IMR-90 (cell line): ENCODE measurements at regions not wholly inside any gene's neighbourhood (a gene's known extent, or its start where the extent isn't known, plus 50 kb on each side); places are given as distances from the start of the nearest gene placed in this dataset.

Source experiments
- ATAC-seq: fragments of 200-7000 bp; cut with Tn5 transposase; 2 replicates; pipeline ENCODE4 v1.9.1; 2020; ENCODE audit warnings: low read depth, mild to moderate bottlenecking, moderate library complexity
- BruUV-seq: library from RNA; stranded (reverse); fragments of 400-500 nt; replicated peaks from 2 replicates; lab custom pipeline; 2021; lab: Mats Ljungman, UMichigan
- CTCF ChIA-PET: fragments of 300-600 bp; formaldehyde crosslinking; extraction: SDS; loops from one replicate; lab custom pipeline; 2021; ENCODE audit warnings: antibody characterized with exemption; lab: Yijun Ruan, JAX
- POLR2A ChIA-PET: fragments of 300-600 bp; sonication (Branson Sonifier 250); formaldehyde crosslinking; loops from one replicate; lab custom pipeline; 2022; ENCODE audit warnings: antibody characterized with exemption; ENCODE audit not compliant: unreplicated experiment; lab: Charles Lee
- DNase-seq: peaks from one replicate; pipeline ENCODE4 v3.0.0; 2013
- H2AFZ ChIP-seq: replicated peaks from 2 replicates; pipeline ENCODE3; 2013; ENCODE audit warnings: low read length, mild to moderate bottlenecking; ENCODE audit not compliant: poor library complexity
- H2AK5ac ChIP-seq: 2 replicates; pipeline ENCODE4 v1.6.1; 2013; ENCODE audit warnings: low read depth, low read length, inconsistent platforms
- H2AK9ac ChIP-seq: replicated peaks from 2 replicates; pipeline ENCODE3; 2013; ENCODE audit warnings: mild to moderate bottlenecking, low read depth, low read length, moderate library complexity; ENCODE audit not compliant: poor library complexity
- H2BK120ac ChIP-seq: 2 replicates; pipeline ENCODE4 v1.6.1; 2013; ENCODE audit warnings: low read depth, low read length, inconsistent platforms
- H2BK15ac ChIP-seq: 3 replicates; pipeline ENCODE4 v1.6.1; 2013; ENCODE audit warnings: low read depth, low read length, inconsistent platforms
- H2BK20ac ChIP-seq: 2 replicates; pipeline ENCODE4 v1.6.1; 2013; ENCODE audit warnings: low read depth, mild to moderate bottlenecking, inconsistent platforms, low read length, moderate library complexity
- H2BK5ac ChIP-seq: 2 replicates; pipeline ENCODE4 v1.6.1; 2013; ENCODE audit warnings: mild to moderate bottlenecking, low read depth, low read length, inconsistent platforms; ENCODE audit not compliant: poor library complexity, severe bottlenecking
- H3K14ac ChIP-seq: replicated peaks from 2 replicates; pipeline ENCODE4 v1.6.1; 2013; ENCODE audit warnings: low read depth, low read length, inconsistent platforms
- H3K18ac ChIP-seq: 2 replicates; pipeline ENCODE4 v1.6.1; 2013; ENCODE audit warnings: low read depth, low read length, control low read depth
- H3K23ac ChIP-seq: 2 replicates; pipeline ENCODE4 v1.6.1; 2013; ENCODE audit warnings: low read depth, low read length, inconsistent platforms
- H3K27ac ChIP-seq: 2 replicates; pipeline ENCODE4 v1.5.1; 2013; ENCODE audit warnings: mild to moderate bottlenecking, control low read depth, low read length; ENCODE audit not compliant: insufficient read depth
- H3K27me3 ChIP-seq: 2 replicates; pipeline ENCODE4 v1.6.1; 2013; ENCODE audit warnings: low read length; ENCODE audit not compliant: control insufficient read depth, insufficient read depth
- H3K36me3 ChIP-seq: 2 replicates; pipeline ENCODE4 v1.6.1; 2013; ENCODE audit warnings: low read length, mixed read lengths; ENCODE audit not compliant: control insufficient read depth, insufficient read depth
- H3K4ac ChIP-seq: 2 replicates; pipeline ENCODE4 v1.6.1; 2013; ENCODE audit warnings: low read depth, low read length, inconsistent platforms
- H3K4me1 ChIP-seq: 2 replicates; pipeline ENCODE4 v1.6.1; 2013; ENCODE audit warnings: low read length, mixed read lengths; ENCODE audit not compliant: control insufficient read depth, insufficient read depth
- H3K4me2 ChIP-seq: 2 replicates; pipeline ENCODE4 v1.6.1; 2013; ENCODE audit warnings: low read depth, mild to moderate bottlenecking, control low read depth, low read length, moderate library complexity
- H3K4me3 ChIP-seq: 2 replicates; pipeline ENCODE4 v1.5.1; 2013; ENCODE audit warnings: low read depth, mild to moderate bottlenecking, control low read depth, low read length, moderate library complexity; ENCODE audit not compliant: insufficient read depth
- H3K56ac ChIP-seq: 2 replicates; pipeline ENCODE4 v1.6.1; 2013; ENCODE audit warnings: low read length, inconsistent platforms; ENCODE audit not compliant: insufficient read depth; ENCODE audit errors: extremely low read depth
- H3K79me1 ChIP-seq, 2 experiments: 2 replicates each; pipeline ENCODE4 v1.6.1; 2013; ENCODE audit warnings: low read length in 2 of 2, inconsistent platforms in 1 of 2, low read depth in 1 of 2
- H3K9ac ChIP-seq: 2 replicates; pipeline ENCODE4 v1.6.1; 2013; ENCODE audit warnings: low read depth, low read length, control low read depth
- H3K9me1 ChIP-seq: 2 replicates; pipeline ENCODE4 v1.6.1; 2013; ENCODE audit warnings: low read length, inconsistent platforms; ENCODE audit not compliant: insufficient read depth
- H3K9me3 ChIP-seq: 2 replicates; pipeline ENCODE4 v1.6.1; 2013; ENCODE audit warnings: low read length; ENCODE audit not compliant: control insufficient read depth, insufficient read depth
- H4K20me1 ChIP-seq: 2 replicates; pipeline ENCODE4 v1.6.1; 2013; ENCODE audit warnings: low read length, inconsistent platforms; ENCODE audit not compliant: insufficient read depth
- H4K5ac ChIP-seq: 2 replicates; pipeline ENCODE4 v1.6.1; 2013; ENCODE audit warnings: mild to moderate bottlenecking, low read depth, low read length, control low read depth
- H4K8ac ChIP-seq, 2 experiments: 2 replicates each; pipeline ENCODE4 v1.6.1; 2013; ENCODE audit warnings: low read depth in 2 of 2, low read length in 2 of 2, control low read depth in 1 of 2, inconsistent platforms in 1 of 2
- H4K91ac ChIP-seq: 2 replicates; pipeline ENCODE4 v1.6.1; 2013; ENCODE audit warnings: low read depth, low read length, inconsistent platforms; ENCODE audit not compliant: insufficient read depth
- BHLHE40 ChIP-seq: fragments of 150-350 bp; IDR thresholded peaks from 2 replicates; pipeline ENCODE4 v1.6.1; 2016; ENCODE audit warnings: mild to moderate bottlenecking, low read depth, low read length
- CEBPB ChIP-seq: IDR thresholded peaks from 2 replicates; pipeline ENCODE4 v1.6.1; 2012; ENCODE audit warnings: low read depth, low read length, improper control_type of control experiment
- CHD1 ChIP-seq: IDR thresholded peaks from 2 replicates; pipeline ENCODE4 v1.6.1; 2012; ENCODE audit warnings: low read depth, low read length, improper control_type of control experiment
- CTCF ChIP-seq: conservative IDR thresholded peaks from 2 replicates; pipeline ENCODE4 v1.5.1; 2012; ENCODE audit warnings: mild to moderate bottlenecking, low read depth, low read length, improper control_type of control experiment
- FOS ChIP-seq: fragments of 150-350 bp; IDR thresholded peaks from 2 replicates; pipeline ENCODE4 v1.6.1; 2016; ENCODE audit warnings: low read depth, low read length
- MAFK ChIP-seq: IDR thresholded peaks from 2 replicates; pipeline ENCODE4 v1.6.1; 2012; ENCODE audit warnings: low read depth, low read length, improper control_type of control experiment
- MAZ ChIP-seq: IDR thresholded peaks from 2 replicates; pipeline ENCODE4 v1.6.1; 2012; ENCODE audit warnings: low read depth, mild to moderate bottlenecking, low read length, improper control_type of control experiment, moderate library complexity, borderline replicate concordance
- MXI1 ChIP-seq: IDR thresholded peaks from 2 replicates; pipeline ENCODE4 v1.6.1; 2012; ENCODE audit warnings: low read depth, mild to moderate bottlenecking, low read length, moderate library complexity, borderline replicate concordance
- POLR2A ChIP-seq: IDR thresholded peaks from 2 replicates; pipeline ENCODE4 v1.6.1; 2012; ENCODE audit warnings: mild to moderate bottlenecking, low read depth, low read length
- RCOR1 ChIP-seq: IDR thresholded peaks from 2 replicates; pipeline ENCODE4 v1.6.1; 2012; ENCODE audit warnings: mild to moderate bottlenecking, low read length, improper control_type of control experiment; ENCODE audit not compliant: insufficient replicate concordance
- RFX5 ChIP-seq: IDR thresholded peaks from 2 replicates; pipeline ENCODE4 v1.8.0; 2012; ENCODE audit warnings: low read depth, mild to moderate bottlenecking, low read length, moderate library complexity
- SMC3 ChIP-seq: fragments of 150-350 bp; IDR thresholded peaks from 2 replicates; pipeline ENCODE4 v1.6.1; 2016; ENCODE audit warnings: low read depth, mild to moderate bottlenecking, antibody characterized with exemption, low read length, moderate library complexity
- WGBS, 2 experiments: methylation state at CpG; one replicate each; pipeline versions ENCODE4 v1.1.5 to v1.1.7; 2013; ENCODE audit warnings: missing lambda C conversion rate in 2 of 2; ENCODE audit not compliant: insufficient read length in 1 of 2; ENCODE audit errors: extremely low coverage in 2 of 2; 5-methylcytosine and 5-hydroxymethylcytosine counted together
- dilution Hi-C: fragments of 300-500 bp; cut with HindIII; formaldehyde crosslinking; loops from one replicate; pipeline ENCODE4 v1.14.3; 2018; ENCODE audit warnings: low sequenced_read_pairs; ENCODE audit not compliant: unreplicated experiment
- in situ Hi-C: fragments of 300-500 bp; cut with MboI; formaldehyde crosslinking; loops from 3 replicates; pipeline ENCODE4 v1.14.3; 2019; ENCODE audit warnings: low sequenced_read_pairs, inconsistent platforms, mixed read lengths
- intact Hi-C: fragments of 100-400 bp; cut with micrococcal nuclease; formaldehyde crosslinking; loops from 2 replicates; pipeline ENCODE4 v1.10.0; 2022
- TF ChIP-seq, protein P1 (sequence below): fragments of 150-350 bp; IDR thresholded peaks from 2 replicates; pipeline ENCODE4 v1.6.1; 2016; ENCODE audit warnings: low read depth, mild to moderate bottlenecking, low read length, moderate library complexity, borderline replicate concordance

DNA sequence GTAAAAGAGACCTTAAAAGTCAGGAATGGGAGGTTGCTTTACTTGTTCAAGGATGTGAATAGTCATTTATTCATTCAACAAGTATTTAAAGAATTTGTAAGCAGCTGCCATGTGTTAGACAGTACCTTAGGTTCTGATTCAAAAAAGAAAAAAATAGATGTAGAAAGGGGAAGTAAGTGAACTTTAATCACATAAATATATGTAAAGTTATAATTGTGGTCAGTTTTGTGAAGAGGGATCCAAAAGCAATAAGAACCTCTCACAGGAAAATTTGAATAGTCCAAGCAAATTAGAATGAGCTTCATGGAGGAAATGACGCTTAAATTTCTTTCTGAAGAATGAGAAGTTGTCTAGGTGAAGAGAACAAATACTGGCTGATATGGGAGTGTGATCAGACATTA lies 596.1 kb upstream of the CITED2 start:
- Histone ChIP-seq H3K9me1 (no peaks in the 10 kb centered on the region), H3K36me3 (no peaks in the 10 kb centered on the region), H2AK9ac (no peak overlapping the region), H3K4ac (peak overlapping the region; percentile 96; the same call in 1 of the 2 replicates), H2BK5ac (peak overlapping the region; percentile 92), H3K23ac (peak overlapping the region; percentile 60; the same call in 1 of the 2 replicates), H3K9me3 (no peaks in the 10 kb centered on the region), H3K14ac (peak overlapping the region; percentile 90; the same call in 1 of the 2 replicates), H3K18ac (peak overlapping the region; percentile 100), H4K20me1 (no peaks in the 10 kb centered on the region), H2BK120ac (peak overlapping the region; percentile 98), H3K4me1 (peaks cover 4% of the 10 kb centered on the region), H3K27ac (peak overlapping the region; percentile 87; the same call in 1 of the 2 replicates), H3K79me1 (no peaks in the 10 kb centered on the region), H3K4me3 (no peak overlapping the region), H4K5ac (peak overlapping the region; percentile 89; the same call in 1 of the 2 replicates), H4K91ac (0 out of 2 replicates have a peak overlapping the region, but pooled peaks have one; percentile 91), H3K4me2 (peak overlapping the region; percentile 27; the same call in 1 of the 2 replicates), H3K27me3 (no peaks in the 10 kb centered on the region), H3K9ac (peak overlapping the region; percentile 43; the same call in 1 of the 2 replicates), H2BK20ac (peak overlapping the region; percentile 98), H2AFZ (no peak overlapping the region), H2BK15ac (peak overlapping the region; percentile 93; the same call in 2 of the 3 replicates), H2AK5ac (no peak overlapping the region), H3K56ac (peak overlapping the region; percentile 70), H4K8ac (peak overlapping the region; percentile 65 to 92)
- BruUV-seq, result no TSS peak
- CTCF ChIA-PET, result interaction anchor here (0.7 to 0.8 kb wide), 2 partner anchors 19 to 434 kb away, joined by 3 to 5 read pairs; no protein-coding TSS in a partner anchor
- intact Hi-C loops, result loop anchor here (5.0 to 10.0 kb wide), 2 partner anchors 86 to 373 kb away; no protein-coding TSS in a partner anchor
- no peak for TF ChIP-seq RFX5
- no peak for TF ChIP-seq FOS
- TF ChIP-seq CTCF, result no peak
- TF ChIP-seq, protein P1, sequence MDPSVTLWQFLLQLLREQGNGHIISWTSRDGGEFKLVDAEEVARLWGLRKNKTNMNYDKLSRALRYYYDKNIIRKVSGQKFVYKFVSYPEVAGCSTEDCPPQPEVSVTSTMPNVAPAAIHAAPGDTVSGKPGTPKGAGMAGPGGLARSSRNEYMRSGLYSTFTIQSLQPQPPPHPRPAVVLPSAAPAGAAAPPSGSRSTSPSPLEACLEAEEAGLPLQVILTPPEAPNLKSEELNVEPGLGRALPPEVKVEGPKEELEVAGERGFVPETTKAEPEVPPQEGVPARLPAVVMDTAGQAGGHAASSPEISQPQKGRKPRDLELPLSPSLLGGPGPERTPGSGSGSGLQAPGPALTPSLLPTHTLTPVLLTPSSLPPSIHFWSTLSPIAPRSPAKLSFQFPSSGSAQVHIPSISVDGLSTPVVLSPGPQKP, result no peak
- no peak for TF ChIP-seq MAZ
- TF ChIP-seq BHLHE40, result no peak
- TF ChIP-seq RCOR1, result no peak
- no peak for TF ChIP-seq SMC3
- no peak for TF ChIP-seq CEBPB
- no peak for TF ChIP-seq CHD1
- TF ChIP-seq MXI1, result no peak
- no peak for TF ChIP-seq POLR2A
- no peak for TF ChIP-seq MAFK
- ATAC-seq (peak; percentile 47; the same call in 1 of the 2 replicates), DNase-seq (peak; percentile 63)
- dilution Hi-C loops, result no loop called here
- in situ Hi-C loops, result no loop called here
- POLR2A ChIA-PET, result no interaction called here
- no CpG with 5 or more reads among the region's 1 CpG for WGBS, 2 experiments
